HepG2 (cell line): ENCODE measurements at regions not wholly inside any gene's neighbourhood (a gene's known extent, or its start where the extent isn't known, plus 50 kb on each side); places are given as distances from the start of the nearest gene placed in this dataset.
A peak's percentile ranks its signal among the peaks of the same experiment; 100 is the strongest.

Source experiments
- ATAC-seq: fragments of 200-7000 bp; cut with Tn5 transposase; 3 replicates; pipeline ENCODE4 v1.9.1; 2020; ENCODE audit warnings: mild to moderate bottlenecking, moderate library complexity
- BruUV-seq: library from RNA; stranded (reverse); fragments of 400-500 nt; replicated peaks from 2 replicates; lab custom pipeline; 2021; lab: Mats Ljungman, UMichigan
- CTCF ChIA-PET: fragments of 300-600 bp; formaldehyde crosslinking; extraction: SDS; loops from one replicate; lab custom pipeline; 2021; ENCODE audit warnings: low total read pairs, inconsistent platforms, low intra/inter-chr PET ratio; lab: Yijun Ruan, JAX
- POLR2A ChIA-PET: fragments of 350-600 bp; sonication (Branson Sonifier 250); formaldehyde crosslinking; loops from one replicate; lab custom pipeline; 2020; ENCODE audit warnings: antibody characterized with exemption, inconsistent platforms; lab: Yijun Ruan, JAX
- DNase-seq: peaks from one replicate; pipeline ENCODE4 v3.0.0-alpha.2; 2015; ENCODE audit warnings: low spot score
- FAIRE-seq: peaks from 3 replicates; lab custom pipeline; 2011; peaks lifted over from hg19 to GRCh38; lab: Jason Lieb, UNC
- H2AFZ ChIP-seq: one replicate; pipeline ENCODE4 v1.6.1; 2011; ENCODE audit warnings: low read length, inconsistent platforms
- H3K27ac ChIP-seq: fragments of 300-600 bp; 3 replicates; pipeline ENCODE4 v1.8.0; 2011; ENCODE audit warnings: mixed run types, mild to moderate bottlenecking, mixed read lengths, low read length, inconsistent platforms; ENCODE audit not compliant: insufficient read depth; ENCODE audit errors: extremely low read length
- H3K27me3 ChIP-seq, 2 experiments: fragments of 200-600 bp in 1 of 2; 2 replicates in 1 of 2; 3 replicates in 1 of 2; pipeline versions ENCODE4 v1.6.0 to v1.8.0; 2011; ENCODE audit warnings: low read length in 2 of 2, mild to moderate bottlenecking in 2 of 2, moderate library complexity in 2 of 2, inconsistent platforms in 1 of 2; ENCODE audit not compliant: insufficient read depth in 2 of 2, control insufficient read depth in 1 of 2
- H3K36me3 ChIP-seq, 2 experiments: fragments of 200-600 bp in 1 of 2; replicated peaks in 1 of 2; 2 replicates in 1 of 2; 3 replicates in 1 of 2; pipeline versions ENCODE4 v1.5.1 to v1.8.0; 2011; ENCODE audit warnings: low read length in 2 of 2, inconsistent platforms in 1 of 2; ENCODE audit not compliant: insufficient read depth in 2 of 2, control insufficient read depth in 1 of 2
- H3K4me1 ChIP-seq: 2 replicates; pipeline ENCODE4 v1.5.1; 2012; ENCODE audit warnings: low read length, inconsistent platforms; ENCODE audit not compliant: insufficient read depth
- H3K4me2 ChIP-seq: 2 replicates; pipeline ENCODE4 v1.6.0; 2011; ENCODE audit warnings: low read depth, low read length, inconsistent platforms
- H3K4me3 ChIP-seq, 3 experiments: fragments of 200-600 bp in 1 of 3; sonication (generic), shearing (Covaris generic) in 1 of 3; replicated peaks in 1 of 3; 2 replicates each; pipeline ENCODE4 v1.5.1; 2011 to 2016; ENCODE audit warnings: low read length in 3 of 3, inconsistent platforms in 2 of 3, low read depth in 2 of 3, mild to moderate bottlenecking in 2 of 3, control low read depth in 1 of 3, mixed read lengths in 1 of 3; ENCODE audit not compliant: insufficient read depth in 1 of 3
- H3K79me2 ChIP-seq: one replicate; pipeline ENCODE4 v1.6.1; 2011; ENCODE audit warnings: low read length, inconsistent platforms; ENCODE audit not compliant: insufficient read depth
- H3K9ac ChIP-seq: 2 replicates; pipeline ENCODE4 v1.6.0; 2011; ENCODE audit warnings: mild to moderate bottlenecking, low read depth, low read length, inconsistent platforms; ENCODE audit not compliant: insufficient read depth
- H3K9me3 ChIP-seq: 2 replicates; pipeline ENCODE4 v1.5.1; 2012; ENCODE audit warnings: mild to moderate bottlenecking, low read length
- H4K20me1 ChIP-seq: 2 replicates; pipeline ENCODE4 v1.6.0; 2011; ENCODE audit warnings: inconsistent platforms, mild to moderate bottlenecking, low read length, moderate library complexity; ENCODE audit not compliant: insufficient read depth
- CEBPB ChIP-seq: IDR thresholded peaks from 2 replicates; pipeline ENCODE4 v1.6.1; 2011; ENCODE audit warnings: low read depth, low read length, improper control_type of control experiment, borderline replicate concordance
- CEBPG ChIP-seq: IDR thresholded peaks from 2 replicates; pipeline ENCODE4 v1.6.1; 2016
- FOXC1 ChIP-seq: sonication (generic); formaldehyde crosslinking; IDR thresholded peaks from 2 replicates; pipeline ENCODE4 v1.8.0; 2022; ENCODE audit warnings: mild to moderate bottlenecking, missing genetic modification reagents, borderline replicate concordance
- ZBTB40 ChIP-seq, 2 experiments: fragments of 450-650 bp in 1 of 2; sonication (generic) in 1 of 2; formaldehyde crosslinking in 1 of 2; IDR thresholded peaks; 2 replicates each; pipeline versions ENCODE4 v1.6.1 to v1.8.0; 2016 to 2022; ENCODE audit warnings: antibody characterized with exemption in 1 of 2, mild to moderate bottlenecking in 1 of 2, missing genetic modification reagents in 1 of 2
- WGBS: methylation state at CpG from one replicate; pipeline ENCODE4 v1.1.6; 2017; ENCODE audit warnings: low lambda C conversion rate; 5-methylcytosine and 5-hydroxymethylcytosine counted together
- in situ Hi-C: cut with HindIII; loops from 2 replicates; pipeline ENCODE4 v1.10.0; 2017; ENCODE audit warnings: low pct_unique_long_range_greater_than_20kb; ENCODE audit not compliant: extremely low pct_ligation_motif_present
- intact Hi-C: fragments of 100-400 bp; cut with micrococcal nuclease; formaldehyde crosslinking; loops from one replicate; pipeline ENCODE4 v1.10.0; 2022; ENCODE audit not compliant: unreplicated experiment

- CTCF ChIA-PET, result no interaction called here
- H2AFZ ChIP-seq, result no peak overlapping the region
- H3K4me3 ChIP-seq, result no peak overlapping the region
- in situ Hi-C loops, result no loop called here
- no peak overlapping the region for H3K4me2 ChIP-seq
- no peaks in the 10 kb centered on the region for H4K20me1 ChIP-seq
- peaks cover 11% of the 10 kb centered on the region; the same call in 1 of the 2 replicates for H3K4me1 ChIP-seq
- no peak for TF ChIP-seq FOXC1 (CRISPR knock-in tag)
- TF ChIP-seq CEBPG (CRISPR knock-in tag), result peak; percentile 62
- TF ChIP-seq CEBPB, result peak; percentile 93
- TF ChIP-seq ZBTB40 (IDR thresholded peaks at IDR 0.05), result 0 out of 2 replicates have a peak, but pooled peaks have one; percentile 13
- TF ChIP-seq ZBTB40 (CRISPR knock-in tag; IDR thresholded peaks at IDR 0.05), result no peak
- H3K9me3 ChIP-seq, result no peaks in the 10 kb centered on the region
- H3K36me3 ChIP-seq, result no peaks in the 10 kb centered on the region
- 2% methylated on average over 7 of the region's 10 CpGs for WGBS
- POLR2A ChIA-PET, result no interaction called here
- intact Hi-C loops, result no loop called here
- peaks cover 2 to 19% of the 10 kb centered on the region in 2 experiments; a peak in 2 of 5 replicates for H3K27me3 ChIP-seq
- no peak overlapping the region for H3K9ac ChIP-seq
- H3K79me2 ChIP-seq, result no peaks in the 10 kb centered on the region
- no peak overlapping the region for H3K27ac ChIP-seq
- no peak for FAIRE-seq
- DNase-seq, result no peak
- ATAC-seq, result peak; percentile 39; the same call in 2 of the 3 replicates
- BruUV-seq, result no TSS peak
Measured at GRCh38 chr3:126274735-126275619, 82.2 kb downstream of the KLF15 start.
